CD4-positive, alpha-beta T cell treated with Interleukin-12 subunit alpha and Interleukin-12 subunit beta, for 1 hour (primary cell): ENCODE measurements at regions not wholly inside any gene's neighbourhood (a gene's known extent, or its start where the extent isn't known, plus 50 kb on each side); places are given as distances from the start of the nearest gene placed in this dataset.
"Not testable (repeated sequence)": the region's sequence is repeated elsewhere in the genome, so short reads cannot be mapped to it uniquely, and the experiment has no call there.

ENCODE experiments used
- DNase-seq: peaks from one replicate; pipeline ENCODE4 v3.0.0-alpha.2; 2020

- no peak for DNase-seq
Observed at GRCh38 chr10:114735946-114736345, 77.9 kb upstream of the ABLIM1 start.

GRCh38 chr10:114743521-114744231, 77.9 kb upstream of the FHIP2A start:
- DNase-seq = no peak

GRCh38 chr10:114746531-114746930, 75.0 kb upstream of the FHIP2A start:
- no peak for DNase-seq

- no peak for DNase-seq
Observed at GRCh38 chr10:114748241-114748640, 73.3 kb upstream of the FHIP2A start.

GRCh38 chr10:114749014-114749413, 72.6 kb upstream of the FHIP2A start:
- DNase-seq = no peak

- no peak for DNase-seq
Observed at GRCh38 chr10:114749510-114749909, 72.1 kb upstream of the FHIP2A start.

GRCh38 chr10:114751856-114752255, 69.7 kb upstream of the FHIP2A start:
- no peak for DNase-seq

- not testable (repeated sequence) for DNase-seq
Observed at GRCh38 chr10:114752570-114752969, 69.0 kb upstream of the FHIP2A start.

GRCh38 chr10:114753126-114753525, 68.5 kb upstream of the FHIP2A start:
- DNase-seq = no peak

- no peak for DNase-seq
Observed at GRCh38 chr10:114754445-114755320, 66.9 kb upstream of the FHIP2A start.

GRCh38 chr10:114755537-114755936, 66.0 kb upstream of the FHIP2A start:
- DNase-seq = no peak

- no peak for DNase-seq
Observed at GRCh38 chr10:114758331-114758730, 63.2 kb upstream of the FHIP2A start.

GRCh38 chr10:114761205-114762193, 60.1 kb upstream of the FHIP2A start:
- DNase-seq = no peak

- DNase-seq = no peak
Observed at GRCh38 chr10:114762811-114763210, 58.8 kb upstream of the FHIP2A start.

GRCh38 chr10:114764656-114765055, 56.9 kb upstream of the FHIP2A start:
- DNase-seq = no peak

GRCh38 chr10:114766470-114766869, 55.1 kb upstream of the FHIP2A start:
- no peak for DNase-seq

- peak; percentile 6 for DNase-seq
Observed at GRCh38 chr10:114767101-114767985, 54.2 kb upstream of the FHIP2A start.

GRCh38 chr10:114767986-114768821, 53.4 kb upstream of the FHIP2A start:
- no peak for DNase-seq

GRCh38 chr10:114770009-114770408, 51.6 kb upstream of the FHIP2A start:
- DNase-seq = no peak

GRCh38 chr10:114771157-114771556, 50.4 kb upstream of the FHIP2A start:
- no peak for DNase-seq

- DNase-seq = no peak
Observed at GRCh38 chr10:114771749-114772148, 49.8 kb upstream of the FHIP2A start.
